ENCODE measurements at regions not wholly inside any gene's neighbourhood (a gene's known extent, or its start where the extent isn't known, plus 50 kb on each side); places are given as distances from the start of the nearest gene placed in this dataset.

GRCh38 chrX:42140320-42140719 lies 217.0 kb upstream of the CASK start:
- H3K4me3 ChIP-seq (replicated peaks in 1 of 2; ENCODE audit: low read depth in 1 of 2, low read length in 2 of 2), result no peak overlapping the region
- no peaks in the 10 kb centered on the region for H3K9me2 ChIP-seq (ENCODE audit: insufficient read depth)
- no peaks in the 10 kb centered on the region for H3K36me3 ChIP-seq (ENCODE audit: control insufficient read depth in 1 of 2, insufficient read depth in 2 of 2, low read length in 2 of 2)
- no peak for TF ChIP-seq SIN3A (IDR thresholded peaks at IDR 0.05; ENCODE audit: low read depth)
- no peak overlapping the region for H3K27ac ChIP-seq (ENCODE audit: low read depth, low read length)
- no peak overlapping the region for H2AFZ ChIP-seq (ENCODE audit: low read depth, low read length, poor library complexity, severe bottlenecking)
- no peaks in the 10 kb centered on the region for H4K20me1 ChIP-seq (ENCODE audit: insufficient read depth)
- H3K4me1 ChIP-seq (ENCODE audit: control insufficient read depth in 1 of 2, insufficient read depth in 2 of 2, low read length in 2 of 2), result no peaks in the 10 kb centered on the region
- ATAC-seq (no peak), DNase-seq (ENCODE audit: low read depth, low spot score) (no peak)
- H3K79me2 ChIP-seq (ENCODE audit: insufficient read depth, low read length), result no peaks in the 10 kb centered on the region
- intact Hi-C loops (cut with micrococcal nuclease), result no loop called here
- H3K9me3 ChIP-seq (ENCODE audit: control insufficient read depth in 1 of 2, insufficient read depth in 1 of 2, low read depth in 1 of 2, low read length in 2 of 2), result no peaks in the 10 kb centered on the region
- POLR2A ChIA-PET, result no interaction called here
- no TSS peak for BruUV-seq (replicated peaks)
- CTCF ChIA-PET, result no interaction called here
- no peak overlapping the region for H3K9ac ChIP-seq (ENCODE audit: low read length)
- RAD21 ChIA-PET (ENCODE audit: low non-redundant PET in 1 of 2, low total read pairs in 2 of 2, uncharacterized antibody in 2 of 2, unreplicated experiment in 2 of 2), result no interaction called here
- no peak overlapping the region for H3K4me2 ChIP-seq (ENCODE audit: low read length)
- no peaks in the 10 kb centered on the region for H3K27me3 ChIP-seq (ENCODE audit: insufficient read depth, low read length)

GRCh38 chrX:42135583-42136228 lies 212.4 kb upstream of the CASK start:
- Histone ChIP-seq H3K36me3 (ENCODE audit: control insufficient read depth in 1 of 2, insufficient read depth in 2 of 2, low read length in 2 of 2) (no peaks in the 10 kb centered on the region), H3K9me3 (ENCODE audit: control insufficient read depth in 1 of 2, insufficient read depth in 1 of 2, low read depth in 1 of 2, low read length in 2 of 2) (no peaks in the 10 kb centered on the region), H3K9me2 (ENCODE audit: insufficient read depth) (no peaks in the 10 kb centered on the region), H3K27ac (ENCODE audit: low read depth, low read length) (no peak overlapping the region), H4K20me1 (ENCODE audit: insufficient read depth) (no peaks in the 10 kb centered on the region), H3K4me1 (ENCODE audit: control insufficient read depth in 1 of 2, insufficient read depth in 2 of 2, low read length in 2 of 2) (peaks cover 0 to 7% of the 10 kb centered on the region in 2 experiments; a peak in 1 of 4 replicates), H2AFZ (ENCODE audit: low read depth, low read length, poor library complexity, severe bottlenecking) (no peak overlapping the region), H3K79me2 (ENCODE audit: insufficient read depth, low read length) (no peaks in the 10 kb centered on the region), H3K27me3 (ENCODE audit: insufficient read depth, low read length) (no peaks in the 10 kb centered on the region), H3K4me3 (replicated peaks in 1 of 2; ENCODE audit: low read depth in 1 of 2, low read length in 2 of 2) (no peak overlapping the region), H3K4me2 (ENCODE audit: low read length) (no peak overlapping the region), H3K9ac (ENCODE audit: low read length) (no peak overlapping the region)
- BruUV-seq (replicated peaks), result no TSS peak
- TF ChIP-seq FOSL1 (IDR thresholded peaks at IDR 0.05; ENCODE audit: low read depth) (no peak), ZBTB33 (IDR thresholded peaks at IDR 0.05; ENCODE audit: extremely low read depth, insufficient replicate concordance, low read length) (no peak), SP1 (IDR thresholded peaks at IDR 0.05; ENCODE audit: low read depth) (no peak), SRF (IDR thresholded peaks at IDR 0.05; ENCODE audit: low read depth) (no peak), RAD21 (IDR thresholded peaks at IDR 0.05; ENCODE audit: low read depth) (no peak), POLR2AphosphoS5 (IDR thresholded peaks at IDR 0.05; ENCODE audit: low read depth, low read length) (no peak), EGR1 (IDR thresholded peaks at IDR 0.05; ENCODE audit: low read depth) (no peak), CEBPB (IDR thresholded peaks at IDR 0.05; ENCODE audit: low read depth) (no peak), ELF1 (IDR thresholded peaks at IDR 0.05; ENCODE audit: borderline replicate concordance, low read depth) (no peak), CTCF (IDR thresholded peaks at IDR 0.05 in 2 of 3, conservative IDR thresholded peaks at IDR 0.05 in 1 of 3; ENCODE audit: borderline replicate concordance in 1 of 3, insufficient read depth in 1 of 3, low read depth in 2 of 3, low read length in 2 of 3) (no peak), EZH2phosphoT487 (IDR thresholded peaks at IDR 0.05; ENCODE audit: borderline replicate concordance) (no peak), TCF7L2 (IDR thresholded peaks at IDR 0.05; ENCODE audit: borderline replicate concordance, extremely low read depth, insufficient read depth, insufficient read length) (no peak), ZFX (IDR thresholded peaks at IDR 0.05) (no peak), JUND (IDR thresholded peaks at IDR 0.05) (no peak), EZH2 (IDR thresholded peaks at IDR 0.05) (no peak), YY1 (IDR thresholded peaks at IDR 0.05; ENCODE audit: extremely low read depth, insufficient replicate concordance, low read depth, low read length) (no peak), CBX3 (IDR thresholded peaks at IDR 0.05; ENCODE audit: low read depth) (no peak)
- ChIA-PET CTCF (no interaction called here), RAD21 (ENCODE audit: low non-redundant PET in 1 of 2, low total read pairs in 2 of 2, uncharacterized antibody in 2 of 2, unreplicated experiment in 2 of 2) (no interaction called here), POLR2A (no interaction called here)
- intact Hi-C loops (cut with micrococcal nuclease), result no loop called here
- no peak for ATAC-seq
- no peak for DNase-seq (ENCODE audit: low read depth, low spot score)

Data from HCT116 (cell line).